ENCODE measurements at regions not wholly inside any gene's neighbourhood (a gene's known extent, or its start where the extent isn't known, plus 50 kb on each side); places are given as distances from the start of the nearest gene placed in this dataset.

GRCh38 chr3:163644172-163644571, 1434.1 kb downstream of the SI start:
- DNase-seq, result no peak
- H3K27me3 ChIP-seq, result no peaks in the 10 kb centered on the region
- no peaks in the 10 kb centered on the region for H3K36me3 ChIP-seq
- no peaks in the 10 kb centered on the region for H3K9me3 ChIP-seq
- H3K4me3 ChIP-seq, result no peak overlapping the region

- H3K36me3 ChIP-seq, result no peaks in the 10 kb centered on the region
- H3K4me3 ChIP-seq, result no peak overlapping the region
- no peaks in the 10 kb centered on the region for H3K27me3 ChIP-seq
- no peak for DNase-seq
- no peaks in the 10 kb centered on the region for H3K9me3 ChIP-seq
These were observed 1445.6 kb downstream of the SI start for GRCh38 chr3:163632722-163633121.

GRCh38 chr3:163626753-163627152, 1451.5 kb downstream of the SI start:
- H3K27me3 ChIP-seq, result no peaks in the 10 kb centered on the region
- H3K4me3 ChIP-seq, result no peak overlapping the region
- H3K9me3 ChIP-seq, result no peaks in the 10 kb centered on the region
- no peak for DNase-seq
- no peaks in the 10 kb centered on the region for H3K36me3 ChIP-seq

- H3K27me3 ChIP-seq, result no peaks in the 10 kb centered on the region
- H3K9me3 ChIP-seq, result no peaks in the 10 kb centered on the region
- no peaks in the 10 kb centered on the region for H3K36me3 ChIP-seq
- no peak overlapping the region for H3K4me3 ChIP-seq
- DNase-seq, result no peak
These were observed 1455.9 kb downstream of the SI start for GRCh38 chr3:163622384-163622783.

- no peak for DNase-seq
- H3K27me3 ChIP-seq, result no peaks in the 10 kb centered on the region
- no peak overlapping the region for H3K4me3 ChIP-seq
- no peaks in the 10 kb centered on the region for H3K36me3 ChIP-seq
- H3K9me3 ChIP-seq, result no peaks in the 10 kb centered on the region
These were observed 1463.4 kb downstream of the SI start for GRCh38 chr3:163614886-163615285.

- Histone ChIP-seq H3K27me3 (no peaks in the 10 kb centered on the region), H3K4me3 (no peak overlapping the region), H3K9me3 (no peaks in the 10 kb centered on the region), H3K36me3 (no peaks in the 10 kb centered on the region)
- DNase-seq, result no peak
These were observed 1472.4 kb downstream of the SI start for GRCh38 chr3:163605915-163606314.

- no peaks in the 10 kb centered on the region for H3K36me3 ChIP-seq
- H3K4me3 ChIP-seq, result no peak overlapping the region
- no peak for DNase-seq
These were observed 1476.9 kb downstream of the SI start for GRCh38 chr3:163601426-163601825.

GRCh38 chr3:163587342-163587741, 1491.0 kb downstream of the SI start:
- H3K9me3 ChIP-seq, result no peaks in the 10 kb centered on the region
- no peaks in the 10 kb centered on the region for H3K27me3 ChIP-seq
- no peaks in the 10 kb centered on the region for H3K36me3 ChIP-seq
- DNase-seq, result no peak
- no peak overlapping the region for H3K4me3 ChIP-seq

More at GRCh38 chr3:163601426-163601825, 1476.9 kb downstream of the SI start:
- no peaks in the 10 kb centered on the region for H3K9me3 ChIP-seq
- H3K27me3 ChIP-seq, result no peaks in the 10 kb centered on the region

GRCh38 chr3:163582967-163583366, 1495.3 kb downstream of the SI start:
- Histone ChIP-seq H3K9me3 (no peaks in the 10 kb centered on the region), H3K36me3 (no peaks in the 10 kb centered on the region)
- DNase-seq, result no peak

GRCh38 chr3:163577271-163577670, 1501.0 kb downstream of the SI start:
- no peaks in the 10 kb centered on the region for H3K27me3 ChIP-seq
- H3K9me3 ChIP-seq, result no peaks in the 10 kb centered on the region
- H3K36me3 ChIP-seq, result no peaks in the 10 kb centered on the region
- H3K4me3 ChIP-seq, result no peak overlapping the region
- no peak for DNase-seq

More at GRCh38 chr3:163582967-163583366, 1495.3 kb downstream of the SI start:
- Histone ChIP-seq H3K4me3 (no peak overlapping the region), H3K27me3 (no peaks in the 10 kb centered on the region)

- DNase-seq, result no peak
- no peaks in the 10 kb centered on the region for H3K9me3 ChIP-seq
- H3K4me3 ChIP-seq, result no peak overlapping the region
- no peaks in the 10 kb centered on the region for H3K36me3 ChIP-seq
- H3K27me3 ChIP-seq, result no peaks in the 10 kb centered on the region
These were observed 1502.0 kb downstream of the SI start for GRCh38 chr3:163576314-163576713.

- DNase-seq, result no peak
- no peaks in the 10 kb centered on the region for H3K9me3 ChIP-seq
- no peak overlapping the region for H3K4me3 ChIP-seq
- H3K27me3 ChIP-seq, result no peaks in the 10 kb centered on the region
- no peaks in the 10 kb centered on the region for H3K36me3 ChIP-seq
These were observed 1505.0 kb downstream of the SI start for GRCh38 chr3:163573324-163573723.

- no peak for DNase-seq
These were observed 1505.4 kb downstream of the SI start for GRCh38 chr3:163572856-163573255.

GRCh38 chr3:163563485-163563884, 1514.8 kb downstream of the SI start:
- H3K27me3 ChIP-seq, result no peaks in the 10 kb centered on the region
- H3K36me3 ChIP-seq, result no peaks in the 10 kb centered on the region
- DNase-seq, result no peak
- no peaks in the 10 kb centered on the region for H3K9me3 ChIP-seq
- H3K4me3 ChIP-seq, result no peak overlapping the region

More at GRCh38 chr3:163572856-163573255, 1505.4 kb downstream of the SI start:
- no peaks in the 10 kb centered on the region for H3K36me3 ChIP-seq
- no peak overlapping the region for H3K4me3 ChIP-seq
- no peaks in the 10 kb centered on the region for H3K27me3 ChIP-seq
- H3K9me3 ChIP-seq, result no peaks in the 10 kb centered on the region

GRCh38 chr3:163562625-163563024, 1515.7 kb downstream of the SI start:
- no peak overlapping the region for H3K4me3 ChIP-seq
- H3K9me3 ChIP-seq, result no peaks in the 10 kb centered on the region
- no peaks in the 10 kb centered on the region for H3K36me3 ChIP-seq
- DNase-seq, result no peak
- no peaks in the 10 kb centered on the region for H3K27me3 ChIP-seq

- H3K27me3 ChIP-seq, result no peaks in the 10 kb centered on the region; the same call in 1 of the 2 replicates
- DNase-seq, result no peak
These were observed 1517.1 kb downstream of the SI start for GRCh38 chr3:163561151-163561550.

GRCh38 chr3:163560459-163560858, 1517.8 kb downstream of the SI start:
- Histone ChIP-seq H3K4me3 (no peak overlapping the region), H3K36me3 (no peaks in the 10 kb centered on the region), H3K27me3 (no peaks in the 10 kb centered on the region; the same call in 1 of the 2 replicates), H3K9me3 (no peaks in the 10 kb centered on the region)
- no peak for DNase-seq

More at GRCh38 chr3:163561151-163561550, 1517.1 kb downstream of the SI start:
- H3K9me3 ChIP-seq, result no peaks in the 10 kb centered on the region
- no peak overlapping the region for H3K4me3 ChIP-seq
- H3K36me3 ChIP-seq, result no peaks in the 10 kb centered on the region

- no peaks in the 10 kb centered on the region for H3K36me3 ChIP-seq
- no peak overlapping the region for H3K4me3 ChIP-seq
- H3K9me3 ChIP-seq, result no peaks in the 10 kb centered on the region
- DNase-seq, result no peak
- H3K27me3 ChIP-seq, result no peaks in the 10 kb centered on the region; the same call in 1 of the 2 replicates
These were observed 1521.3 kb downstream of the SI start for GRCh38 chr3:163556813-163557523.

Measured in MG63 (cell line).